NAMALWA (cell line): ENCODE measurements at regions not wholly inside any gene's neighbourhood (a gene's known extent, or its start where the extent isn't known, plus 50 kb on each side); places are given as distances from the start of the nearest gene placed in this dataset.

Experiments used
- DNase-seq: peaks from one replicate; pipeline ENCODE4 v3.0.0-alpha.2; 2015; ENCODE audit warnings: low spot score

GRCh38 chr11:93248602-93249001, 50.8 kb upstream of the SLC36A4 start:
- DNase-seq: peak; percentile 23

GRCh38 chr11:93249459-93250220, 51.8 kb upstream of the SLC36A4 start:
- DNase-seq: no peak

- DNase-seq: no peak
These were observed 52.5 kb upstream of the SLC36A4 start for GRCh38 chr11:93250326-93250725.

GRCh38 chr11:93251922-93252321, 54.1 kb upstream of the SLC36A4 start:
- no peak for DNase-seq

- DNase-seq: no peak
These were observed 55.3 kb upstream of the SLC36A4 start for GRCh38 chr11:93253111-93253510.

- DNase-seq: no peak
These were observed 58.8 kb upstream of the SLC36A4 start for GRCh38 chr11:93256623-93257022.

GRCh38 chr11:93267383-93267782, 63.2 kb upstream of the DEUP1 start:
- DNase-seq: no peak

- no peak for DNase-seq
These were observed 62.1 kb upstream of the DEUP1 start for GRCh38 chr11:93268287-93269040.

- DNase-seq: no peak
These were observed 58.9 kb upstream of the DEUP1 start for GRCh38 chr11:93271596-93271995.

GRCh38 chr11:93274851-93275250, 55.7 kb upstream of the DEUP1 start:
- DNase-seq: no peak

- no peak for DNase-seq
These were observed 51.6 kb upstream of the DEUP1 start for GRCh38 chr11:93278976-93279375.

- no peak for DNase-seq
These were observed 50.6 kb upstream of the DEUP1 start for GRCh38 chr11:93279851-93280347.
